Loucy (cell line): ENCODE measurements at regions not wholly inside any gene's neighbourhood (a gene's known extent, or its start where the extent isn't known, plus 50 kb on each side); places are given as distances from the start of the nearest gene placed in this dataset.

Experiments used
- EZH2phosphoT487 ChIP-seq: fragments of 200-600 bp; IDR thresholded peaks from 2 replicates; pipeline ENCODE4 v1.6.1; 2018; ENCODE audit warnings: antibody characterized with exemption, mild to moderate bottlenecking, moderate library complexity, borderline replicate concordance
- TF ChIP-seq, protein P1 (sequence below): fragments of 200-600 bp; sonication (generic); conservative IDR thresholded peaks from 2 replicates; pipeline ENCODE4 v1.5.1; 2014; ENCODE audit warnings: mild to moderate bottlenecking, antibody characterized with exemption, low read length

- TF ChIP-seq EZH2phosphoT487 = no peak
- TF ChIP-seq, protein P1, sequence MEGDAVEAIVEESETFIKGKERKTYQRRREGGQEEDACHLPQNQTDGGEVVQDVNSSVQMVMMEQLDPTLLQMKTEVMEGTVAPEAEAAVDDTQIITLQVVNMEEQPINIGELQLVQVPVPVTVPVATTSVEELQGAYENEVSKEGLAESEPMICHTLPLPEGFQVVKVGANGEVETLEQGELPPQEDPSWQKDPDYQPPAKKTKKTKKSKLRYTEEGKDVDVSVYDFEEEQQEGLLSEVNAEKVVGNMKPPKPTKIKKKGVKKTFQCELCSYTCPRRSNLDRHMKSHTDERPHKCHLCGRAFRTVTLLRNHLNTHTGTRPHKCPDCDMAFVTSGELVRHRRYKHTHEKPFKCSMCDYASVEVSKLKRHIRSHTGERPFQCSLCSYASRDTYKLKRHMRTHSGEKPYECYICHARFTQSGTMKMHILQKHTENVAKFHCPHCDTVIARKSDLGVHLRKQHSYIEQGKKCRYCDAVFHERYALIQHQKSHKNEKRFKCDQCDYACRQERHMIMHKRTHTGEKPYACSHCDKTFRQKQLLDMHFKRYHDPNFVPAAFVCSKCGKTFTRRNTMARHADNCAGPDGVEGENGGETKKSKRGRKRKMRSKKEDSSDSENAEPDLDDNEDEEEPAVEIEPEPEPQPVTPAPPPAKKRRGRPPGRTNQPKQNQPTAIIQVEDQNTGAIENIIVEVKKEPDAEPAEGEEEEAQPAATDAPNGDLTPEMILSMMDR = no peak
These were observed 110.1 kb upstream of the NXT1 start for GRCh38 chr20:23240519-23240918.
